Fibroblast of peridontal ligament (primary cell): ENCODE measurements at regions not wholly inside any gene's neighbourhood (a gene's known extent, or its start where the extent isn't known, plus 50 kb on each side); places are given as distances from the start of the nearest gene placed in this dataset.

Experiments used
- DNase-seq: peaks from one replicate; pipeline ENCODE4 v3.0.0-alpha.2; 2010; ENCODE audit errors: extremely low read depth

DNA sequence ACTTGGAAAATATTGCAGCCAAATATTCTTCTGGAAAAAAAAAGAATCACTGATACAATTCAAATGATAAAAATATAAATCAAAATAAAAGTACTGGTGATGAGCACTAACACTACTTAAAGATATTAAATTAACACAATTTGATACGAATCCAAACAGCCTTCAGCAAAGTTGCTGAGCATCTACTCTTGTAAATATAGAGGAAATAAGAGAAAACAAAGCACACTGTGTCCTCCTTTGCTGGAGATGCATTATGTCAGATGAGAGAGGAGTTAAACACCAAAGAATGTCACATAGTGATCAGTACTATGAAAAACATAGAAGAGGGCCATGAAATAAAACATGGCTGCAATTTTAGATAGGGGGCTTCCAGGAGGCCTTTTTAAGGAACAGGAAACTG is 177.4 kb upstream of the RNPC3 start:
- DNase-seq = no peak

DNA sequence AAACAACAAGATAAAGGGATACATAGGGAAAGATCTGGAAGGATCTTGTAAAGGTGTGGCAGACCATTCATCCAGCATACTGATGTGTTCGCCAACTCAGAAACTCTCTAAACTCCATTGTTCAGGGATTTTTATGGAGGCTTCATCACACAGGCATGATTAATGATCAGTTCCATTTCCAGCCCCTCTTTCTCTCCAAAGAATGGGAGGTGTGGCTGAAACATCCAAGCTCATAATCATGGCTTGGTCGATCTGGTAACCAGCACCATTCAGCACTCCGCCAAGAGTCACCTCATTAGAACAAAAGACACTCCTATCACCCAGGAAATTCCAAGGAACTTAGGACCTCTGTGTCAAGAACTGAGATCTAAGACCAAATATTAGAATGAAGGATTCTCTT is 180.6 kb upstream of the RNPC3 start:
- DNase-seq = no peak

DNA sequence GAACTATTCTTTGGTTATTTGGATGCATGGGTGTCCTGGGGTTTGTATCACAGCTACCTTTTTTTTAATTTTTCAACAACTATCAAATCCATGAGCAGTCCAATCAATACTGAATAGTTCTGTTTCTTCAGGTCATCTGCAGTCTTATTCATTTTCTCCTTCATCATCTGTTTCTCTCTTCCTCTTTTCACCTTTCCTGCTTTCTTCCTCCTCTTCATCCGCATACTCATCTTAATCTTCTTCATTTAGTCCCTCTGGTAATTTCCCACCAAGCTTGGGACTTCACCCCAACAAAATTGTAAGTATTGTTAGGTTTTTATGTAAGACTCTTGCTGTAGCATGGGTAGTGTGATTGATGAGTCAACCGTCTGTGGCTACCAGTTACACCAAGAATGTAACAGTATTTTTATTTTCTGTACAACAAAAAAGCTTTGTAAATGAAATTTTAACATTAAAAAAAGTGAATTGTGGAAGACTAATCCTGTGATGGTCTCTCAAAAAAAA is 184.1 kb upstream of the RNPC3 start:
- DNase-seq = no peak

DNA sequence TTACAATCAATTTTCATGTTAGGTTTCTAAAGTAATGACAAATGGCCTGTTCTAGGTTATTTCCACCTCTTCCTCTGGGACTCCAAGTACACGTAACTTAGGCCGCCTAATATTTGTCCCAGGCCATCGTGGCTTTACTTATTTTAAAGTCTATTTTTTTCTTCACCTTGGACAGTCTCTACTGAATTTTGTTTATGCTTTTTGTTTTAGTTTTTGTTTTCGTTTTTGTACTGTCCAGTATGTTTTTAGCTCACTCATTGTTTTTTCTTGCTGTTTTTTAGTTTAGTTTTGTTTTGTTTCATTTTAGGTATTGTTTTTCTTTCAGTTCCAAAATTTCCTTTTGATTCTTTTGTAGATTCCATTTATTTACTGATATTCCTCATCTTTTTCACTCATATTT is 187.7 kb upstream of the RNPC3 start:
- DNase-seq = peak; percentile 26

DNA sequence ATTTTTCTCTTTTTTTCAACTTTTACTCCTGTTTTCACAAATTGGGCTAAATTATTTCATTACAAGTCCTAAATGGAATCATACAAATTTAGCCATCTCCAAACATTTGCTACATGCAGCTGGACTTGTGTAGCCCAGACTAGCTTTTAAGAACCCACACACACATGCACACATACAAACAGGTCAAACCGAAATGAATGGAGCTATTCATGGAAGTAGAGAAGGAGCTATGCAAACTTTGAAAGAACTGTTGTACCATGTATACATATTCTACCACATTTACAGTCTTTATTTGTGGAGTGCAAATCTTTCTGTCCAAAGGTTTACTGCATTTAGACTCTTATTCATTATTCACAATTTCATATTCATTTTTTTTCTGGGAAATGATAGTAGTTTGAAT is 189.1 kb upstream of the RNPC3 start:
- DNase-seq = peak; percentile 28

DNA sequence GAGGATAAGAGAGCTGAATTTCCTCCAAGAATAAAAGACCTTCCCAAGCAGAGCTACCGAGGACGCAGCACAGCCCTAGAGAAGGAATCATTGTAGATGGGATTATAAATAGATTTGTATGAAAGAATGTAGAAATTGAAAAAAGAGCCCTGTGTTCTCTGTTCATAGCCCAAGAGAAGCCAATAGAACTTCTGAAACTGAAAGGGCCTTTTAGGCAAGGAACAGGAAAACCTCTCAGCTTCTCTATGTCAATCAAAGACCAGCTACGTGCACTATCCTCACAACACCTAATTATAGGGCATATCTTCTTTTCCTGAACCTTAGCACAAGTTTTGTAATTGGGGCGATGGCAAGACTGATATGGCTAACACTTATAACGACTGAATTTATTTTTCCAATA is 192.4 kb upstream of the RNPC3 start:
- DNase-seq = no peak

DNA sequence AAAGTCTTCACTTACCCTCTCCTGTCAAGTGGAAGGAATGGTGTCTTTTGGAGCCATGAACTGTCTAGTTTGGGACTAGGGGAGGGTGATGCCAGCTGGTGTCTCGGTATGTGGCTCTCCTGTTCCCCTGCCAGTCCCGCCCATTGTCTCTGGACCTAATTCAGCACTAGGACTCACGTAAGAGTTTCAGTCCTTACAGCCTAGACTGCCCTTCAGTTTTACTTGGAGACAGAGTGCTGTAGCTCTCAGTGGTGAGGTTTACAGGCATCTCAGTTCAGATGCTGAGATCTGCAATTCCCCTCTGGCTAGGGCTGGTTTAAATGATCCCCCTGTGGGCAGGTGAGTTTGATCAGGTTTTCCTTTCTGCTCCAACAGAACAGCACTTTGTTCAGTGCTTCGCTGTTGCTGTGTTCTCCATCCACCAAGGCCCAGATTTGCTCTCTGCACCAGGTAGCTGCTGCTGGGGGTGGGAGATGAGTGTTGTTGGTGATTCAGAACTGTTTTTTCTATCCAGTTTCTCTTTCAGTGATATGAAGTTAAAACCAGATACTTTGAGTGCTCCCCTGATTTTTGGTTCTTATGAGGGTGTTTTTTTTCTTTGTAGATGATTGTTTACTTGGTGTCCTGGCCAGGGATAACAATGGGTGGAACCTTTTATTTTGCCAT is 198.3 kb upstream of the RNPC3 start:
- DNase-seq = no peak

DNA sequence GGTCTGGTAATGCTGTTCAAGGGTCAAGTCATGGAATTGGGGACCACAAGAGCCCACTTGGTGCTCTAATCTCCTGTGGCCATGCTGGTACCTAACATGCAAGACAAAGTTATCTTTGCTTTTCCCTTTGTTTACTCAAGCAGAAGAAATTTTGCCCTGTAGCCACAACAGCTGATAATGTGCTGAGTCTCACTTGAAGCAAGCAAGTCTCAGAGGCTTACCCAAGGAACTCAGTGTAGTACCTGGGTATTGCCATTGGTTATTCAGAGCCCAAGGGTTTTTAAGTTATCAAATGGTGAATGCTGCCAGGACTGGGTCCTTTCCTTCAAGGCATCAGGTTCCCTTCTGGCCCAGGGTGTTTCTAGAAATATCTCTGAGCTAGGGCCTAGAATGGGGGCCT is 198.9 kb upstream of the RNPC3 start:
- DNase-seq = no peak

DNA sequence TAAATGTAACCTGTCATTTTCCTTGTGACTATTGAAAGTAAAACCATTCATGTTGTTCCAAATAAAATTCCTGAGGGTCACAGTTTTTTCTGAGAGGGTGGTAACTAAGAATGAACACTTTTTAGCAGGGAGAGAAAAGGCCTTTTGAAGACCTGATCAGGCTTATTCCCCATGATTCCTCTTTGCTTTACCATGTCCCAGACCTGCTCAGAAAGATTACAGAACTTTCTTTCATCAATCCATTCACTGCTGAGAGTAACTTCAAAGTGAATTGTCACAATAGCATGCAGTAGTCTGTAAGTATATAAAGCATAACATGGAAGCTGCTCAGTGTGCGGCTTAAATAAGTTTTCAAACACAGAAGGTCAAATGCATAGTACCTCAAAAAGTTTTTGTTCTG is 201.5 kb upstream of the COL11A1 start:
- DNase-seq = no peak

DNA sequence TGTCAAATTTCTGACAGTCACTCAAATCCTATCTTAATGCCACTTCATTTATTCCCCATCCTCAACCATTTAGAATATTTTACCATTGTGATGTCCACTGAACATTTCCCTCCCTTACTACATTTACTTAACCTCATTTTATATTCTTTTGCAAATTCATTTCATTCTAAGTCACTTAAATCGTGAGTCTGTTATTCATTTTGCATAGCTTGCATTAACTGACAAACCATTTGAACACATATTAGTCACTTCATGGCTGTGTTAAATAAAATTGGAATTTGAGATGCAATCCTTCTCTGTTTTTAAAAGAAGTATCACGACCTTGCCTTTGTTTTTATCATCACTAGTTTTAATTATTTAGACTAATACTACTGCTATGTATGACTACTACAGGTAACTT is 199.4 kb upstream of the COL11A1 start:
- DNase-seq = no peak

DNA sequence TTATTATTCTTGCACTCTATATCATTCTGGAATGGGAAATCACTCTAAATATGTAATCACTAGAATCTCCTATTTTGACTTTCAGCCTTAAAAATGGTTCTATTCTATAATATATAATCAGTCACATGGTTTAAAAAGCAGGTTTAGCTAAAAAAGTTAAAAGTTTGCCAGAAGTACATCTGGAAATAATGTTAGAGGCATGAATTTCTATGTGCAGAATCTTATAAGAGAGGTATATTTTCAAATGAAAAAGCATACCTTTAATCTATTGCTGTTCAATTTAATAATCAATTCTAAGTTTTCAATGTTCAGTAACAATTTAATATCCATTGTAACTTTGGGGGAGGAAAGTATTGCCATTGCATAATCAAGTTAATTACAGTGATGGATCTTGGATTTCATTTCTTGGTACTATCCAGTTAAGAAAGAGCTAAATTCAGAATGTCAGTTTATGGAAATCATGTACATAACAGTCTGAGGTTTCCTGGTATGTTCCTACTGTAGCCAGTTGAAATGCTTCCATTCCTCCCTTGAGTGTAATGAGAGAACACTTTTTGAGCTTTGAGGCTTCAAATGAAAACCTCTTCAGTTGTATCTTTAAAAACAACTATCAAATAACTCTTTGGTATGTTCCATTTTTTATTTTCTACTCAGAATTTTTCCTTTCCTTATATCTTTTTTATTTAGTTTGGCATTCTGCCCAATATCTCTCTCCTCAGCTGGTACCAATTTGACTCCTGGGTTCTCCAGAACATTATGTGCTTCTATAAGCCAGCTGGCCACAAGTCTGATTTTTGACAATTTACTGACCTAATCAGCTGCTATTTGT is 175.7 kb upstream of the COL11A1 start:
- peak; percentile 93 for DNase-seq

DNA sequence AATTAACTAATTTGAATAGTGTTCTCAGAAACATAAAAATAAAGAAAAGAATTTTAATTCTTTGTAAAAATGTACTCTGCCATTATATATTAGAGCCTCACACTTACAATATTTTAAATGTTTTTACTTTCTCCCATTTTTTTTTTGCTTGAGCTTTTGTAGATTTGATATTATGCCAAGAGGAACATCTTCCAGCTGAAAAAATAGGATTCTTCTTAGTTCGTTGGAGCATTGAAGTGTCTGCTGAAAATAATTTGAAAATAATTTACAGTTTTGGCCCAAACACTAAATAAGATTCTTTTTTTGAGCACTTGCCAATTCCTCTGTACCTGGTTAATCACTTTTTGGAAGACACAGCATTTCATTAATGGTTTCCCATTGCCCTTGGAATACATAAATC is 175.0 kb upstream of the COL11A1 start:
- no peak for DNase-seq

DNA sequence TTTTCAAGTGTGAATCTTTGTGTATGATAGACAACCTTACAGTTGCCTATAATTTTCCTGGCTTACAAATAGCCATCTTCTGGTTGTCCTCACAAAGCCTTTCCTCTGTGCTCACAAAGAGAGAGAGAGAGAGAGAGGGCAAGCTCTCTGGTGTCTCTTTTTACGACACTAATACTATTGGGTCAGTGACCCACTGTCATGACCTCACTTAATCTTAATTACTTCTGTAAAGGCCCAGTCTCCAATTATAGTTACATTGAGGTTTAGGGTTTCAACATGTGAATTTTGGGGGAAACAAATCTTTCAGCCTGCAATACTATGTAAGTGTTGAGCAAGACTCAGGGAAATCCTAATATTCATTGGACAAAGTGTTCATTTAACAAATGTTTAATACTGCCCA is 167.4 kb upstream of the COL11A1 start:
- peak; percentile 20 for DNase-seq

DNA sequence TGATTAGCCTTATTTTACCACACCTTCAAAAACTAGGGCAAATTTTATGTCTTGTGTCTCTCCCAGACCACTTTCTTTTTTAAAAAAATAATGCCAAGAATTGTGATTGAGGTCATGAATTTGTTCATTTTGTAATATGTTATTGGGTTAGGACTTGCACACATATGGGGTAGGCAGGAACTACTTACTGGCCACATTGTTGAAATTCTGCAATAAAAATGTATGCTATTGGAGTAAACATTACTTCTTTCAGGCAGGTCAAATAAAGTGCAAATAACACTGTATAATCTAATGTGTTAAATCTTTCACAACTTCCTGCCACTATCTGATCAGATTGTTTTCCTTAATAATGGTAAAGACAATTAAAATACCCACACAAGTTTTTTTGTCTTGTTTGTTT is 166.6 kb upstream of the COL11A1 start:
- DNase-seq = peak; percentile 29

DNA sequence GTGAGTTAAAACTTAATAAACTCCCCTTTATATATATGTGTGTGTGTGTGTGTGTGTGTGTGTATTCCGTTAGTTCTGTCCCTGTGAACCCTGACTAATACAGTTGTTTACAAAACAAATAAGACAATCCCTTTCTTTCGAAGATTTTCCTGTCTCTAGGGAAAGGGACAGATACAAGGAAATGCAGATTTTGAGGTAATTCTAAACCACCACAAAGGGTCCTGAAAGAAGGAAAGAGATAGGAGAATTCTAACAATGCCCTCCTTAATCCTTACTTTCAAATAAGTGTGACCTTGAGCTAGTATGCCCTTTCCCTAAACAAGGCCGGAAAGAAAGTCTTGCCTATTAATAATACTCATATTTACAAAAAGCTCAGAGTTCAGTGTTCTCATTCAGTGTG is 164.8 kb upstream of the COL11A1 start:
- no peak for DNase-seq

DNA sequence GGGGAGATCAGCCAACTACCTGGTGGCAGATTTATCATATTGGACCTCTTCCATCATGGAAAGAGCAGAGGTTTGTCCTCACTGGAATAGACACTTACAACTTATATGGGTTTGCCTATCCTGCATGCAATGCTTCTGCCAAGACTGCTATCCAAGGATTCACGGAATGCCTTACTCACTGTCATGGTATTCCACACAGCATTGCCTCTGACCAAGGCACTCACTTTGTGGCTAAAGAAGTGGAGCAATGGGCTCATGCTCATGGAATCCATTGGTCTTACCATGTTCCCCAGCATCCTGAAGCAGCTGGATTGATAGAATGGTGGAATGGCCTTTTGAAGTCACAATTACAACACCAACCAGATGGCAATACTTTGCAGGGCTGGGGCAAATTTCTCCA is 163.1 kb upstream of the COL11A1 start:
- peak; percentile 89 for DNase-seq

DNA sequence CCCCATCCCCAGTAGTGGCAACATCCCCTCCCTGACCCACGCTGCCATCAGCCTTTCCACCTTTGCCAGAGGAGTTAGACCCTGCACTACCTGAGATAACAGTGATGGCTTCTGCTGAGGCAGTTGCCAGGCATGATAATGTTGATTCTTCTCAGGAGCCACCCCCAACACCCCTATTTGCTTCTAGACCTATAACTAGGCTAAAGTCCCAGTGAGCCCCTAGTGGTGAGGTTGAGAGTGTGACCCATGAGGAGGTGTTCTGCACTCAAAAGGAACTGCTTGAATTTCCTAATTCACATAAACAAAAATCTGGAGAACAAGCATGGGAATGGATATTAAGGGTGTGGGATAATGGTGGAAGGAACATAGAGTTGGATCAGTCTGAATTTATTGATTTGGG is 159.6 kb upstream of the COL11A1 start:
- DNase-seq = no peak

DNA sequence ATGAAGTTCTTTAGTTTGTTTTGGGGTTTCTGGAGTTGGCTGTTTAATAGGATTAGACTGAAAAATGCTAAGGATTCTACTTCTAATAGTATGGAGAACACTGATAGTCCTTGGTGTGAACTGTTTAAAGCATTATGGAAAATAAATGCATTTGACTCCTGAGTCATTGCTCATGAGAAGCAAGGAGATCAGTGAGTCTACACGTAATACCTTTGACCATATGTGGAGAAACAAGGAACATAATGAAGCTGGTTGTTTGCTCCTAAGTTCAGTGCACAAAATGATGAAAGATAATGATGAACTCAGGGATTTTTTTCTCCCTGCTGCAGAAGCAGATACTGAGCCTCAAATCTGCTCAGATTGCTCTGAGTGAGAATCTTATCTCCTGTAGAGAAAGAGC is 158.9 kb upstream of the COL11A1 start:
- DNase-seq = no peak

DNA sequence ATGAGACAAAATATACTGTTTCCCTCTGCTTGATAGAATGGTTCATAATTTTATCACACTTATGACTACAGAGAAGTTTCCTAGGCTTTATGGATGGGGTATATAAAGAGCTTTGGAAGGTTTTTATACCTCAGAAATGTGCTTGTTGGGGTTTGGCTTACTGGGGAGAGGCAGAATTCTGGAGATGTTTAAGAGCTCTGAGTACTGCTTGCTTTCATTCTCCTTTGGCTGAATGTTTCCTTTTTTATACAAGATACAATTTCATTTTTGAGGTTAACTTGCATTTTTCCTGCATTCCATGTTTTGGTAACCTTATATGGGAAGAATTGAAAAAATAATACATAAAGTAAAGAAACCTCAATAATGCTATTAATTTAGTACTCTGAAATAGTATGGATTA is 157.7 kb upstream of the COL11A1 start:
- DNase-seq = peak; percentile 75

DNA sequence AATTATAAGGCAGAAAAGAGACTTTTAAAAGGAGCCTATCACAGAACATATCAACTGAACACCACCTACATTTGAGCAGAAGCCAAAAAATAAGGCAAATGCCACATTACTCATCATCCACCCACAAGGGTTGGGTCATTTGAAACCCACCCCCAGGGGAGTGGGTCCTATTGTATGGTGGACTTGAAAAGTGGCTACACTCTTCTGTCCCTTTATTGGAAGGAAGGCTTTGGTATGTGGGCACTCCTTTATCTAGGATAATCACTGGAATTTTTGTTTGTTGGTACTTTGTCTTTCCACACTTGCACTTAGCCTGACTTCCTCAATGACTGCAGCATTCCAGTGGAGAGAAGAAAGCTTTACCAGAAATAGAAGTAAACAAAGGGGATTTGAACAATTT is 157.2 kb upstream of the COL11A1 start:
- DNase-seq = no peak

DNA sequence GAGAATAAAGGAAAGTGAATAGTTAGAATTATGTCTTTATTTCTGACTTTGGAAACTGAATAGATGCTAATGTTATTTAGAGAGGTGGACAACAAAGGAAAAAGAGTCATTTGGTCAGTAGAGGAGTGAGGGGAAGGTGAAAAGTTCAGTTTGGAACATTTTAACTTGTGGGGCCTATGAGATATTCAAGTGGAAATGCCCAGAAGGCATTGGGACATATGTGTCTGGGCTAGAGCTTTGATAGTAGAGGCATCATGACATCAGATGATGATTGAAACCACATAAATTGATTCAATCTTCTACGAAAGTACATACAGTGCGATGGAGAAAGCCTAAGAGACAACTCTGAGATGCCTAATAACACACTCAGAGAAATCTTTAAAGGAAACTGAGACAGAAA is 151.7 kb upstream of the COL11A1 start:
- DNase-seq = no peak

DNA sequence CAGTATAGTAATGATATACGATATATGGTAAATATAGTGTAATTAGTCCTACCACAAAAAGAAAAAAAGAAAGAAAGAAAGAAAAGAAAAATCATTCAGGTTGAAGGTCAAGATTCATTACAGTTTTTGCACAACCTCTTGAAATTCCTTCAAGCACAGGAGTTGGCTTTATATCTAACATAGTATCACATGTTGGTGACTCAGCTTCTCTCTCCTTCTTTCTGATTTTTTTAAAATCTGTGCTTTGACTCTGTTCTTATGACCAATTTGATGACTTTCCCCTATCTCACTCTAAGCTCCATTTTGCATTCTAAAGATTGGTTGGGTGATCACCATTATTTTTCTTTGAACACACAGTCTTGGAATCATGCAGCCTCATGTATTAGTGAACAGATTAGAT is 148.2 kb upstream of the COL11A1 start:
- peak; percentile 82 for DNase-seq

DNA sequence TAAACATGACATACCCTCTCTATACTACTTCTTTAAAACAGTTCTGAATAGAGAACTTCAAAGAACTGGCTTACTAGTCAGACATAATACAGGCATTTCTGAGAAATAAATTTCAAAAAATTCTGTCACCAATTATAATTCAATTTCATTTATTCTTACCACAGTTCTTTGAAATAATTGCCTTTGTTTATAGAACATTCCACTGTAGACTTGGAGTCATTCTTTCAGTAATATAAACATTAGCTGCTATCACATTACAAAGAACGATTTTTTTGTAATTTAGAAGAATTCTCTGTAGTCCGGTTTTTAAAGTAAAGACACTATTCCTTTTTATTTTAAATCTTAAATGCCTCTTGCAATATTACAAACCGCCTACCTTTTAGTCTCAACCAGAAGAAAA is 146.4 kb upstream of the COL11A1 start:
- DNase-seq = peak; percentile 51
